ENCODE measurements at regions not wholly inside any gene's neighbourhood (a gene's known extent, or its start where the extent isn't known, plus 50 kb on each side); places are given as distances from the start of the nearest gene placed in this dataset.

- no peak for TF ChIP-seq CTCF (IDR thresholded peaks at IDR 0.05 in 4 of 5, conservative IDR thresholded peaks at IDR 0.05 in 1 of 5)
- TF ChIP-seq POLR2A (IDR thresholded peaks at IDR 0.05): no peak
- Histone ChIP-seq H3K4me1 (no peaks in the 10 kb centered on the region), H3K36me3 (no peaks in the 10 kb centered on the region), H3K27me3 (no peaks in the 10 kb centered on the region), H3K4me3 (no peak overlapping the region), H3K9me3 (no peaks in the 10 kb centered on the region), H3K27ac (no peak overlapping the region)
- in situ Hi-C loops (cut with MboI; ENCODE audit: low sequenced_read_pairs in 4 of 4): no loop called here
- no peak for ATAC-seq
- intact Hi-C loops (cut with DNase I; ENCODE audit: low total_unique reads): no loop called here
- DNase-seq: no peak
Measured at GRCh38 chr13:87536899-87537298, 134.3 kb upstream of the SLITRK5 start.

DNA sequence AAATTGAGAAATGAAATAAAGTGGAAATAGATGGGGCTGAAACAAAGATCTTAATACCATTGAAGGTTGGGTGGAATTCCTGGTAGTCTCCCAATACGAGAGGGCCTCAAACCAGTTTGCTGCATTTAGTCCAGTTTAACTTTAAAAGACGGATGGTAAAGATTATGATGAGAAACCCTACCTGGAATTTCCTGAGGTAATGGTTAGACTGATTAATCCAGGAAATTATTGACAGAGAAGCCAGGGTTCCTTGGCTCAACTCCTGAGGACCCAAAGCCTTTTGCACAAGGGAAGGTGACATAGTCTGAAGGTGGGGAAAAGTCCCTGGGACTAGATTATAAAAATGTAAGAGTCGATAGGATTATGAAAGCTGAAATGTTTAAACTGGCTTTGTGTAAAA lies 133.2 kb upstream of the SLITRK5 start:
- Histone ChIP-seq H3K36me3 (no peaks in the 10 kb centered on the region), H3K4me1 (no peaks in the 10 kb centered on the region), H3K4me3 (no peak overlapping the region), H3K9me3 (no peaks in the 10 kb centered on the region), H3K27me3 (no peaks in the 10 kb centered on the region), H3K27ac (no peak overlapping the region)
- TF ChIP-seq POLR2A (IDR thresholded peaks at IDR 0.05) (no peak), CTCF (IDR thresholded peaks at IDR 0.05 in 4 of 5, conservative IDR thresholded peaks at IDR 0.05 in 1 of 5) (no peak)
- DNase-seq (no peak), ATAC-seq (no peak)
- in situ Hi-C loops (cut with MboI; ENCODE audit: low sequenced_read_pairs in 4 of 4) (no loop called here), intact Hi-C loops (cut with DNase I; ENCODE audit: low total_unique reads) (no loop called here)

DNA sequence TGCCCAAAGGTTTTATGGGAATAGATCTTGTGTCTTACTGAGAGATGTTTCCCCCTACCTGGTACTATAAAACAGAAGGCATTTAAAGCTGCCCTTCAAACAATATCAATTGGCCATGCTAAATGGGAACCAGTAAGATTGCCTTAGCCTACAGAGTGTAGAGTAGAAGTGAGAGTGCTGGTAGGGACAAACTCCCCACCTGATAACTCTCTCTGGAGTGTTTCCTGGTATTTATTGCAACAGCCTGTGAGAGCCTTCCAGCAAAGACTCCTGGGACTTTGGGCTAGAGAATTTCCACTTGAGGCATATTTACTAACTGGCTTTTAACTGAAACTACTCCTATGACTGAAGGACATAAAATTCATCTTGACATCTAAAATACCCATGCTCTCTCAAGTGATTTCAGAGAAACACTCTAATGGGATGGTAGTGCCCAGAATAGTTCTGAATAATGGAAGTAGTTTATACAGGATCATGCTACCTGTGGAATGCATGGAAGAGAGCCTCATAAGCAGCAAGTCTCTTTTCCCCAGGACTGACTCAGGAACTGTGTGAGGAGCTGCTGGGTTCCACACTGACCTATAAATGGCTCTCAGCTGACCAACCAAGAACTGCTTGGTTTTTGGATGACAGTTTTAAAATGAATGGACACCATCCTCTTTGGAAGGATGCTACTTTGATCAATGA lies 132.7 kb upstream of the SLITRK5 start:
- intact Hi-C loops (cut with DNase I; ENCODE audit: low total_unique reads): no loop called here
- in situ Hi-C loops (cut with MboI; ENCODE audit: low sequenced_read_pairs in 4 of 4): no loop called here

DNA sequence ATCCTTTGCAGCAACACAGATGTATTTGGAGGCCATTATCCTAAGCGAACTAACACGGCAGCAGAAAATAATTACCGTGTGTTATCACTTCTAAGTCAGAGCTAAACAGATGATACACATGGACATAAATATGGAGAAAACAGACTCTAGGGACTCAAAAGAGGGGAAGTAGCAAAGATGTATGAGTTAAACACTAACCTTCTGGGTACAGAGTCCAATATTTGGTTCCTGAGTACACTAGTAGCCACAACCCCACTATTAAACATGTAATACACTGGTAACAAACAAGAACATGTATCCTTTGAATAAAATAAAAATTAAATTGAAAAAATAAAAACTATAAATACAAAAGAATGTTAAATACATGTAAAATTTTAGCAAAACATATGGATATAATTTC lies 118.0 kb upstream of the SLITRK5 start:
- no peak overlapping the region for H3K27ac ChIP-seq
- no peak for ATAC-seq
- no peak overlapping the region for H3K4me3 ChIP-seq
- H3K4me1 ChIP-seq: no peaks in the 10 kb centered on the region
- no peaks in the 10 kb centered on the region for H3K9me3 ChIP-seq
- no peaks in the 10 kb centered on the region for H3K27me3 ChIP-seq
- DNase-seq: no peak
- no peak for TF ChIP-seq CTCF (IDR thresholded peaks at IDR 0.05 in 4 of 5, conservative IDR thresholded peaks at IDR 0.05 in 1 of 5)
- TF ChIP-seq POLR2A (IDR thresholded peaks at IDR 0.05): no peak
- no peaks in the 10 kb centered on the region for H3K36me3 ChIP-seq
- intact Hi-C loops (cut with DNase I; ENCODE audit: low total_unique reads): no loop called here
- in situ Hi-C loops (cut with MboI; ENCODE audit: low sequenced_read_pairs in 4 of 4): no loop called here

More for the DNA sequence above, 132.7 kb upstream of the SLITRK5 start:
- ATAC-seq (no peak), DNase-seq (no peak)
- H3K27ac ChIP-seq: no peak overlapping the region
- no peak overlapping the region for H3K4me3 ChIP-seq
- H3K9me3 ChIP-seq: no peaks in the 10 kb centered on the region
- H3K4me1 ChIP-seq: no peaks in the 10 kb centered on the region
- no peaks in the 10 kb centered on the region for H3K36me3 ChIP-seq
- TF ChIP-seq CTCF (IDR thresholded peaks at IDR 0.05 in 4 of 5, conservative IDR thresholded peaks at IDR 0.05 in 1 of 5) (no peak), POLR2A (IDR thresholded peaks at IDR 0.05) (no peak)
- no peaks in the 10 kb centered on the region for H3K27me3 ChIP-seq

DNA sequence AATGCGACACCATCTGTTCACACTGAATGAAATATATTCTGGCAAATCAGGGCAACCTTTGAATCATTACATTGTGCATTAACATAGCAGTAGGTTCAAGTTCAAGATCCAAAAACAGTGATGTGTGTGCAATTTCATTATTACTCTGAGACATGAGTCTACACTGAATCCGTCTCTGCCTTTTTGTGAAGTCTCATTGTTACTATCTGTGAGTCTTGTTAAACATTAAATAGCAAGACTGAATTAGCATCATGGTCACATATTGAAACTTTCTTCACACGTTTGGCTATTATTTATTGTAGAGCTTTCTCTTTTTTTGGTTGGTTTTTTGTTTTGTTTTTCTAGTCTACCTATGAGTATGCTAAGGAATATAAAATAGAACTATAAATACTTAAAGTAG lies 117.1 kb upstream of the SLITRK5 start:
- Histone ChIP-seq H3K27ac (no peak overlapping the region), H3K36me3 (no peaks in the 10 kb centered on the region), H3K9me3 (no peaks in the 10 kb centered on the region), H3K4me3 (no peak overlapping the region), H3K27me3 (no peaks in the 10 kb centered on the region), H3K4me1 (no peaks in the 10 kb centered on the region)
- DNase-seq (no peak), ATAC-seq (no peak)
- intact Hi-C loops (cut with DNase I; ENCODE audit: low total_unique reads) (no loop called here), in situ Hi-C loops (cut with MboI; ENCODE audit: low sequenced_read_pairs in 4 of 4) (no loop called here)
- TF ChIP-seq CTCF (IDR thresholded peaks at IDR 0.05 in 4 of 5, conservative IDR thresholded peaks at IDR 0.05 in 1 of 5): no peak
- TF ChIP-seq POLR2A (IDR thresholded peaks at IDR 0.05): no peak

All from gastrocnemius medialis (tissue), 4 donors.